Immature natural killer cell (primary cell): ENCODE measurements at regions not wholly inside any gene's neighbourhood (a gene's known extent, or its start where the extent isn't known, plus 50 kb on each side); places are given as distances from the start of the nearest gene placed in this dataset.
"Not testable (repeated sequence)": the region's sequence is repeated elsewhere in the genome, so short reads cannot be mapped to it uniquely, and the experiment has no call there.

Source experiments
- DNase-seq, 3 donors: peaks; one replicate each; pipeline ENCODE4 v3.0.0; 2022; ENCODE audit warnings: mixed read lengths in 1 of 3
- H3K27ac Mint-ChIP-seq, 6 donors: one replicate each; pipeline ENCODE4 v1.8.0; 2020; ENCODE audit warnings: mixed read lengths in 6 of 6, mild to moderate bottlenecking in 5 of 6, inconsistent platforms in 4 of 6, moderate library complexity in 3 of 6
- H3K27me3 Mint-ChIP-seq, 3 donors: one replicate each; pipeline ENCODE4 v1.8.0; 2020 to 2021; ENCODE audit warnings: low read depth in 3 of 3, mild to moderate bottlenecking in 3 of 3, mixed read lengths in 3 of 3, moderate library complexity in 3 of 3, inconsistent platforms in 1 of 3
- H3K36me3 Mint-ChIP-seq, 3 donors: one replicate each; pipeline ENCODE4 v1.8.0; 2020; ENCODE audit warnings: mixed read lengths in 3 of 3, inconsistent platforms in 2 of 3, mild to moderate bottlenecking in 2 of 3
- H3K4me1 Mint-ChIP-seq, 2 donors: one replicate each; pipeline ENCODE4 v1.8.0; 2020; ENCODE audit warnings: inconsistent platforms in 2 of 2, mild to moderate bottlenecking in 2 of 2, mixed read lengths in 2 of 2, moderate library complexity in 1 of 2
- H3K4me3 Mint-ChIP-seq, 5 donors: one replicate each; pipeline ENCODE4 v1.8.0; 2020; ENCODE audit warnings: mild to moderate bottlenecking in 5 of 5, mixed read lengths in 5 of 5, inconsistent platforms in 3 of 5, moderate library complexity in 3 of 5
- H3K9me3 Mint-ChIP-seq, 6 donors: one replicate each; pipeline ENCODE4 v1.8.0; 2020; ENCODE audit warnings: mild to moderate bottlenecking in 6 of 6, mixed read lengths in 6 of 6, inconsistent platforms in 4 of 6, moderate library complexity in 3 of 6

DNA sequence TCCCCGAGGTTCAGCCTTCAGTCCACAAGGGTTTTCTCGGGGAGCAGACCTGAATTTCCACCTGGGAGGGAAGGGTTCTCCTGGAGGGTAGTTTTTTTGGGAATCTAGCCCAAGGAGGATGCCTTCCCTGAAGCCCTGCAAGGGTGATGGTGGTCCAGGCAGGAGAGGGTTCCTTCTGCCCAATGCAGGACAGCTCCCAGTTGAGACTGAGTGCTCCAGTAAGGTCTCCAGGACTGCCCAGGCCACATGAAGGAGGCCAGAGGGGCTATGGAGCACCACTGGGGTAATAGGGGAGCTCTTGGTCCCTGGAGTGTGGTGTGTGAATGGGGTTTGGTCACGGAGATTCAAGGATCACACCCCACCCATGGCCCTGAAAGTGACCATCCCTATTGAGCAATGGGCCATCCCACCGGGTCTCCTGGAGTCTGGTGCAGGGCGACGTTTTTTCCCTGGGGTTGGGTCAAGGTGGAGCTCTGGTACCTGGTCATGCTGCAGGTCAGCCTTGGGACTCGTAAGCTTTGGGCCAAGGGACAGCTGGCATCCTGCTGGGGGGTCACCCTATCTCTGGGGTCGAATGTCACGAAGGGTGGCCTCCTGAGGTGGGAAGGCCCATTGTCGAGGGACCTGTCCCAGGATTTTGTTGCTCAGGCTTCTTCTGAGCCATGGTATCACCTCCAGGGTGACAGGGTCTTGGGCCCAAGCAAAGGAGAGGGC, 196.5 kb downstream of the UBE3A start:
- Mint-ChIP-seq H3K9me3 (peaks cover 7 to 15% (median 9%) of the 10 kb centered on the region in 6 donors), H3K36me3 (no peaks in the 10 kb centered on the region), H3K4me1 (no peaks in the 10 kb centered on the region), H3K4me3 (no peak overlapping the region), H3K27ac (no peak overlapping the region), H3K27me3 (peaks cover 0 to 1% (median 0%) of the 10 kb centered on the region in 3 donors)
- DNase-seq = no peak

DNA sequence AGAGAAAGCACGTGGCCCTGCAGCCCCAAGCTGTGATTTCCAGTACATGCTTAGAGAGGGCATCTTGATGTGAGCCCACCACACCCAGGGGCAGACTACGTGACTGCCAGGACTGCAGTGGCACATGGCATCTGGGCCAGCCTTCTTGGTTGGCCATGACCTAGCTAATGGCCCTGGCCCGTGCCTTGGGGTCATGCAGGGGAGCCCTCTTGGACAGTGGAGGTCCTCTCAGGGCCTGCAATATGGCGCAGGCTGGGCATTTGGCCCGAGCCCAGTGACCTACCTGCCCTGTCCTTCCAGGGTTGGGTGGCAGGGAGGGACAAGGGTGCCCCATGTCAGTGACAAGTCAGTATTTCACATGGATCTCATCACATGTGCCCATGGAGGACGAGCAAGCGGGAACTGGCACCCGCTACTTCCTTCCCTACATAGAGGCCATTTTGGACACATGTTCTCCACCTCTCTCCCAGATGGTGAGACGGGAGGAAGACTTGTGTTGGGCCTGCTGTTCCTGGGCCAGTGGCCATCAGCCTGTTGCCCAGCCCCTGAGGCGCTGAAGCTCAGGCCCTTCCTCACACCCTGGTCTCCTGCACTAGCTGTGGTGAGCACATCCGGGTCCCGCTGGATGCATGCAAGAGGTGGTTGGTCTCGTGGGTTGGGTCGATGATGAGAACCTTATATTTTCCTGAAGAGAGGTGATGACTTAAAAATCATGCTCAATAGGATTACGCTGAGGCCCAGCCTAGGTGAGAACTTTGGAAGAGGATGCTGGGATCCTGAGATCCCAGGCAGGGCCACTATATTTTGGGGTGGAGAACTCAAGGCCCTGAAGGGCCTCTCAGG, 195.6 kb downstream of the UBE3A start:
- Mint-ChIP-seq H3K36me3 (no peaks in the 10 kb centered on the region), H3K4me3 (no peak overlapping the region), H3K27me3 (peaks cover 0 to 1% (median 0%) of the 10 kb centered on the region in 3 donors), H3K4me1 (no peaks in the 10 kb centered on the region), H3K27ac (no peak overlapping the region), H3K9me3 (peaks cover 7 to 15% (median 10%) of the 10 kb centered on the region in 6 donors)
- DNase-seq = no peak

DNA sequence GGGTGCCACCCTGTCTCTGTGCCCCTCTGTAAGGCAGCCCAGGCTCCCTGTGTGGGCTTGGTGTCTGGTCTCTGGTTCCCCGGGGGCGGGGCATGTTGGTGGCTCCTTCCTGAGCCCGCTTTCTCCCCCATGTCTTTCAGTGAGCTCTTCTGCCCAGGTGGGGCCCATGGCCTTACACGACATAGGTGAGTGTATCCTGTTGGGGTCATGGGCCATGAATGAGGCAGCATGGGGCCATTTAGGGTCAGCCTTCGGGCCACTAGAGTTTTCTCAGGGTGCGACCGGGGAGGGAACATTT, 195.1 kb downstream of the UBE3A start:
- peaks cover 7 to 15% (median 10%) of the 10 kb centered on the region in 6 donors for H3K9me3 Mint-ChIP-seq
- no peak overlapping the region for H3K4me3 Mint-ChIP-seq
- H3K27ac Mint-ChIP-seq = no peak overlapping the region
- peaks cover 0 to 1% (median 0%) of the 10 kb centered on the region in 3 donors for H3K27me3 Mint-ChIP-seq
- no peaks in the 10 kb centered on the region for H3K4me1 Mint-ChIP-seq
- DNase-seq = no peak
- no peaks in the 10 kb centered on the region for H3K36me3 Mint-ChIP-seq

DNA sequence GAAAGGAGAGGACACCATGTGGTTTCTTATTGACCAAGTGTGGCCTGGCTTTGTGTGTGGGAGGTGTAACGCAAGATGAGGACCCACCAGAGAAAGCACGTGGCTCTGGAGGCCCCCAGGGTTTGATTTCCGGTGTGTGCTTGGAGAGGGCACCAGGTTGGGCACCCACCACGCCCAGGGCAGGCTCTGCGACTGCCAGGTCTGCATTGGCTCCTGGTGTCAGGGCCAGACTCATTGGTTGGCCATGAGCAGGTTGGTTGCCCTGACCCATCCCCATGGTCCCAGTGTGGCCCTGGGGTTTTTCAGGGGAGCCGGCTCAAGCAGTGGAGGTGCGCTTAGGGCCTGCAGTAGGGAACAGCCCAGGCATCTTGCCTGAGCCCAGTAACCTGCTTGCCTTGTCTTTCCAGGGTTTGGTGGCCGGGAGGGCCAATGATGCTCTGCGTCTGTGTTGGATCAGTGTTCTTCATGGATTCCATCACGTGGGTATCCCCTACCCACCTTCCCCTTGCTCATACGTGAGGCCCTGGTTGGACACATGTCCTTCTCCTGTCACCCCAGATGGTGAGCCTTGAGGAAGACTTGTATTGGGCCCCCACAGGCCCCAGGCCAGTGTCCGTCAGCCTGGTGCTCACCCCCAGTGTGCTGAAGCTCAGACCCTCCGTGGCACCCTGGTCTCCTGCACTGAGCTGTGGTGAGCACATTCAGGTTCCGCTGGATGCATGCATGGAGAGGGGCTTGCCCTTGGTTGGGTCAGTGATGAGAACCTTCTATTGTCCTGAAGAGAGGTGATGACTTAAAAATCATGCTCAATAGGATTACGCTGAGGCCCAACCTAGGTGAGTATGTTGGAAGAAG, 193.9 kb downstream of the UBE3A start:
- no peak overlapping the region for H3K4me3 Mint-ChIP-seq
- H3K27me3 Mint-ChIP-seq = peaks cover 0 to 1% (median 0%) of the 10 kb centered on the region in 3 donors
- no peak overlapping the region for H3K27ac Mint-ChIP-seq
- DNase-seq = no peak
- H3K4me1 Mint-ChIP-seq = no peaks in the 10 kb centered on the region
- H3K9me3 Mint-ChIP-seq = peaks cover 9 to 15% (median 10%) of the 10 kb centered on the region in 6 donors
- H3K36me3 Mint-ChIP-seq = no peaks in the 10 kb centered on the region

DNA sequence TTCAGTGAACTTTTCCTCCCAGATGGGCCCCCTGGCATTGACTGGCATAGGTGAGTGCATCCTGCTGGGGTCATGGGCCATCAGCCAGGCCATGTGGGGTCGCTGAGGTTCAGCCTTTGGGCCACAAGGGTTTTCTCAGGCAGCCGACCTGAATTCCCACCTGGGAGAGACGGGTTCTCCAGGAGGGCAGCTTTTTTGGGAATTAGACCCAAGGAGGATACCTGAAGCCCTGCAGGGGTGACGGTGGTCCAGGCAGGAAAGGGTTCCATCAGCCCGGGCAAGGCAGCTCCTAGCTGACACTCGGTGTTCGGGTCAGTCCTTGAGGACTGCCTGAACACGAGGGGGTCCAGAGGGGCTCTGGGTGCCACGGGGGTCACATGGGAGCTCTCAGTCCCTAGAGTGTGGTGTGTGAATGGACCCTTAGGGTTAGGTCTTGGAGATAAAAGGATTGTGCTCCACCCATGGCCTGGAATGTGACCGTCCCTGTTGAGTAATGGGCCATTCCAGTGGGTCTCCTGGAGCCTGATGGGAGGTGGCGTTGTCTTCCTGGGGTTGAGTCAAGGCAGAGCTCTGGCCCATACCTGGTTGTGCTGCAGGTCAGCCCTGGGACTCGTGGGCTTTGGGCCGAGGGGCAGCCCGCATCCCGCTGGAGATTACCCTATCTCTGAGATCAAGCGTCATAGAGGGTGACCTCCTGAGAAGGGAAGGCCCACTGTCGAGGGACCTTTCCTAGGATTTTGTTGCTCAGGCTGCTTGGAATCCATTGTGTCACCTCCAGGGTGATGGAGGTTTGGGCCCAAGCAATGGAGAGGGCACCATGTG, 192.8 kb downstream of the UBE3A start:
- DNase-seq = no peak
- Mint-ChIP-seq H3K36me3 (no peaks in the 10 kb centered on the region), H3K27me3 (peaks cover 0 to 1% (median 0%) of the 10 kb centered on the region in 3 donors), H3K4me1 (no peaks in the 10 kb centered on the region), H3K27ac (no peak overlapping the region), H3K9me3 (peaks cover 5 to 15% (median 10%) of the 10 kb centered on the region in 6 donors), H3K4me3 (no peak overlapping the region)

DNA sequence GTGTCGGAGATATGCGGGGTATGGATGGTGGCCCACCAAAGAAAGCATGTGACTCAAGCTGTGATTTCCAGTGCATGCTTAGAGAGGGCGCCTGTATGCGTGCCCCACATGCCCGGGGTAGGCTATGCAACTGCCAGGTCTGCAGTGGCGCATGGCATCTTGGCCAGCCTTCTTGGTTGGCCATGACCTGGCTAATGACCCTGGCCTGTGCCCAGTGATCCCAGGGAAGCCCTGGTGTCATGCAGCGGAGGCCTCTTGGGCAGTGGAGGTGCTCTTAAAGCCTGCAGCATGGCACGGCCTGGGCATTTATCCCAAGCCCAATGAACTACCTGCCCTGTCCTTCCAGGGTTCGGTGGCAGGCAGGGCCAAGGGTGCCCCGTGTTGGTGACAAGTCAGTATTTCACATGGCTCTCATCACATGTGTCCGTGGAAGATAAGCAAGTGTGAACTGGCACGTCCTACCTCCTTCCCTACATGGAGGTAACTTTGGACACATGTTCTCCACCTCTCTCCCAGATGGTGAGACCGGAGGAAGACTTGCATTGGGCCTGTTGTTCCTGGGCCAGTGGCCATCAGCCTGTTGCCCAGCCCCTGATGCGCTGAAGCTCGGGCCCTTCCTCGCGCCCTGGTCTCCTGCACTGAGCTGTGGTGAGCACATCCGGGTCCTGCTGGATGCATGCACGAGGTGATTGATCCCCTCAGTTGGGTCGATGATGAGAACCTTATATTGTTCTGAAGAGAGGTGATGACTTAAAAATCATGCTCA, 192.0 kb downstream of the UBE3A start:
- DNase-seq = no peak
- Mint-ChIP-seq H3K9me3 (peaks cover 2 to 19% (median 10%) of the 10 kb centered on the region in 6 donors), H3K36me3 (no peaks in the 10 kb centered on the region), H3K27me3 (peaks cover 0 to 1% (median 0%) of the 10 kb centered on the region in 3 donors), H3K27ac (no peak overlapping the region), H3K4me1 (no peaks in the 10 kb centered on the region), H3K4me3 (no peak overlapping the region)

DNA sequence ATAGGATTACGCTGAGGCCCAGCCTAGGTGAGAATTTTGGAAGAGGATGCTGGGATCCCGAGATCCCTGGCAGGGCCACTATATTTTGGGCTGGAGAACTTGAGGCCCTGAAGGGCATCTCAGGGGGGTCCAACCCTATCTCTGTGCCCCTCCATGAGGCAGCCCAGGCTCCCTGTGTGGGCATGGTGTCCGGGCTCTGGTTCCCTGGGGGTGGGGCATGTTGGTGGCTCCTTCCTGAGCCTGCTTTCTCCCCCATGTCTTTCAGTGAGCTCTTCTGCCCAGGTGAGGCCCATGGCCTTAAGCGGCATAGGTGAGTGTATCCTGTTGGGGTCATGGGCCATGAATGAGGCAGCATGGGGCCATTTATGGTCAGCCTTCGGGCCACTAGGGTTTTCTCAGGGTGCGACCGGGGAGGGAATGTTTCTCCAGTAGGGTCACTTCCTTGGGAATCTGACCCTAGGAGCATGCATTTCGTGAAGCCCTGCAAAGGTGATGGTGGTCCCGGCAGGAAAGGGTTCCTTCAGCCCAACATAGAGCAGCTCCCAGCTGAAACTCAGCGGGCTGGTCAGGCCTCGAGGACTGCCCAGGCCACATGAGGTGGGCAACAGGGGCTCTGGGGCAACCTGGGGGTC, 191.3 kb downstream of the UBE3A start:
- peaks cover 6 to 23% (median 11%) of the 10 kb centered on the region in 6 donors for H3K9me3 Mint-ChIP-seq
- DNase-seq = no peak
- no peaks in the 10 kb centered on the region for H3K36me3 Mint-ChIP-seq
- no peaks in the 10 kb centered on the region for H3K4me1 Mint-ChIP-seq
- H3K27me3 Mint-ChIP-seq = peaks cover 0 to 1% (median 0%) of the 10 kb centered on the region in 3 donors
- no peak overlapping the region for H3K4me3 Mint-ChIP-seq
- no peak overlapping the region for H3K27ac Mint-ChIP-seq

DNA sequence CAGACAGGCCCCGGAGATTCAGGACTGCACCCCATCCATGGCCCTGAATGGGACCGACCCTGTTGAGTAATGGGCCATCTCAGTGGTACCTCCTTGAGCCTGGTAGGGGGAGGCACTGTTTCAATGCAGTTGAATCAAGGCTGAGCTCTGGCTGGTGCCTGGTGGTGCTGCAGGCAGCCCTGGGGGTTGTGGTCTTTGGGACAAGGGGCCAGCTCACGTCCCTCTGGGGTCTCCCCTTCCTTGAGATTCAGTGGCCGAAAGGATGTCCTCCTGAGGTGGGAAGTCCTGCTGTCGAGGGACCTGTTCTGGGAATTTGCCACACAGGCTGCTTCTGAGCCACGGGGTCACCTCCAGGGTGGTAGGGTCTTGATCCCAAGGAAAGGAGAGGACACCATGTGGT, 190.7 kb downstream of the UBE3A start:
- peaks cover 7 to 25% (median 12%) of the 10 kb centered on the region in 6 donors for H3K9me3 Mint-ChIP-seq
- not testable (repeated sequence) for H3K4me1 Mint-ChIP-seq, H3K27me3 Mint-ChIP-seq, H3K27ac Mint-ChIP-seq, H3K36me3 Mint-ChIP-seq, H3K4me3 Mint-ChIP-seq, DNase-seq

DNA sequence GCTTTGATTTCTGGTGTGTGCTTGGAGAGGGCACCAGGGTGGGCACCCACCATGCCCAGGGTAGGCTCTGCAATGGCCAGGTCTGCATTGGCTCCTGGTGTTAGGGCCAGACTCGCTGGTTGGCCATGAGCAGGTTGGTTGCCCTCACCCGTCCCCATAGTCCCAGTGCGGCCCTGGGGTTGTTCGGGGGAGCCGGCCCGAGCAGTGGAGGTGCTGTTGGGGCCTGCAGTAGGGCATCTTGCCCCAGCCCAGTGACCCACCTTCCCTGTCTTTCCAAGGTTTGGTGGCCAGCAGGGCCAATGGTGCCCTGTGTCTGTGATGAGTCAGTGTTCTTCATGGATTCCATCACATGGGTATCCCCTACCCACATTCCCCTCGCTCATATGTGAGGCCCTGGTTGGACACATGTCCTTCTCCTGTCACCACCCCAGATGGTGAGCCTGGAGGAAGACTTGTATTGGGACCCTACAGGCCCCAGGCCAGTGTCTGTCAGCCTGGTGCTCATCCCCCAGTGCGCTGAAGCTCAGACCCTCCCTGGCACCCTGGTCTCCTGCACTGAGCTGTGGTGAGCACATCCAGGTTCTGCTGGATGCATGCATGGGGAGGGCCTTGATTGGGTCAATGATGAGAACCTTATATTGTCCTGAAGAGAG, 190.1 kb downstream of the UBE3A start:
- Mint-ChIP-seq H3K36me3 (no peaks in the 10 kb centered on the region), H3K9me3 (peaks cover 7 to 27% (median 13%) of the 10 kb centered on the region in 6 donors)
- no peak for DNase-seq

DNA sequence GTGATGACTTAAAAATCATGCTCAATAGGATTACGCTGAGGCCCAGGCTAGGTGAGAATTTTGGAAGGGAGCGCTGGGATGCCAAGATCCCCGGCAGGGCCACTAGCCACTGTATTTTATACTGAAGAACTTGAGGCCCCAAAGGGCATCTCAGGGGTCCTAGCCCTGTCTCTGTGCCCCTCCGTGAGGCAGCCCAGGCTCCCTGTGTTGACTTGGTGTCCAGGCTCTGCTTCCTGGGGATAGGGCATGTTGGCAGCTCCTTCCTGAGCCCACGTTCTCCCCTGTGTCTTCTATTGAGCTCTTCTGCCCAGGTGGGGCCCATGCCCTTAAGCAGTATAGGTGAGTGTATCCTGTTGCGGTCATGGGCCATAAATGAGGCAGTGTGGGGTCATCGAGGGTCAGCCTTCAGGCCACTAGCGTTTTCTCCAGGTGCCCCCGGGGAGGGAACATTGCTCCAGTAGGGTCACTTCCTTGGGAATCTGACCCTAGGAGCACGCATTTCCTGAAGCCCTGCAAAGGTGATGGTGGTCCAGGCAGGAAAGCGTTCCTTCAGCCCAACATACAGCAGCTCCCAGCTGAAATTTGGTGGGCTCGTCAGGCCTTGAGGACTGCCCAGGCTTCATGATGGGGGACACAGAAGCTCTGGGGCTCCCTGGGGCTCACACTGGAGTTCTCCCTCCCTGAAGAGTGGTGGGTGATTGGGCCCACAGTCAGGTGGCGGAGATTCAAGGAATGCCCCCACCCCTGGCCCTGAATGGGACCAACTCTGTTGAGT, 189.4 kb downstream of the UBE3A start:
- Mint-ChIP-seq H3K27ac (no peak overlapping the region), H3K4me1 (no peaks in the 10 kb centered on the region), H3K27me3 (peaks cover 0 to 2% (median 0%) of the 10 kb centered on the region in 3 donors), H3K9me3 (peaks cover 9 to 31% (median 20%) of the 10 kb centered on the region in 6 donors), H3K4me3 (no peak overlapping the region), H3K36me3 (no peaks in the 10 kb centered on the region)
- no peak for DNase-seq

More for the DNA sequence above, 190.1 kb downstream of the UBE3A start:
- Mint-ChIP-seq H3K4me1 (no peaks in the 10 kb centered on the region), H3K4me3 (no peak overlapping the region), H3K27me3 (peaks cover 0 to 1% (median 0%) of the 10 kb centered on the region in 3 donors), H3K27ac (no peak overlapping the region)

DNA sequence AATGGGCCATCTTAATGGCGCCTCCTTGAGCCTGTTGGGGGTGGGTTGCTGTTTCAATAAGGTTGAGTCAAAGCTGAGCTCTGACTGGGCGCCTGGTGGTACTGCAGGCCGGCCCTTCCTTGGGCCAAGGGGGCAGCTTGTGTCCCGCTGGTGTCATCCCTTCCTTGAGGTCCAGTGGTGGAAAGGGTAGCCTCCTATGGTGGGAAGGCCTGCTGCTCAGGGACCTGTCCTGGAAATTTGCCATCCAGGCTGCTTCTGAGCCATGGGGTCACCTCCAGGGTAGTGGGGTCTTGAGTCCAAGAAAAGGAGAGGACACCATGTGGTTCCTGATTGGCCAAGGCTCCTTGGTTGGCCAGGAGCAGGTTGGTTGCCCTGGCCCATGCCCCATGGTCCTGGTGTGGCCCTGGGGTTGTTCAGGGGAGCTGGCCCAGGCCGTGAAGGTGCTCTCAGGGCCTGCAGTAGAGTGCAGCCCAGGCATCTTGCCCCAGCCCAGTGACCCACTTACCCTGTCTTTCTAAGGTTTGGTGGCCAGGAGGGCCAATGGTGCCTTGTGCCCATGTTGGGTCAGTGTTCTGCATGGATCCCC, 188.7 kb downstream of the UBE3A start:
- Mint-ChIP-seq H3K36me3 (no peaks in the 10 kb centered on the region), H3K4me3 (no peak overlapping the region), H3K27ac (no peak overlapping the region), H3K9me3 (peaks cover 12 to 36% (median 26%) of the 10 kb centered on the region in 6 donors), H3K27me3 (peaks cover 0 to 2% (median 0%) of the 10 kb centered on the region in 3 donors), H3K4me1 (no peaks in the 10 kb centered on the region)
- no peak for DNase-seq
